HG02571 (cell line): ENCODE measurements at regions not wholly inside any gene's neighbourhood (a gene's known extent, or its start where the extent isn't known, plus 50 kb on each side); places are given as distances from the start of the nearest gene placed in this dataset.

Experiments used
- ATAC-seq: cut with Tn5 transposase; IDR thresholded peaks from one replicate; pipeline ENCODE4 v1.9.1; 2021; ENCODE audit warnings: mild to moderate bottlenecking, moderate library complexity; ENCODE audit not compliant: unreplicated experiment

DNA sequence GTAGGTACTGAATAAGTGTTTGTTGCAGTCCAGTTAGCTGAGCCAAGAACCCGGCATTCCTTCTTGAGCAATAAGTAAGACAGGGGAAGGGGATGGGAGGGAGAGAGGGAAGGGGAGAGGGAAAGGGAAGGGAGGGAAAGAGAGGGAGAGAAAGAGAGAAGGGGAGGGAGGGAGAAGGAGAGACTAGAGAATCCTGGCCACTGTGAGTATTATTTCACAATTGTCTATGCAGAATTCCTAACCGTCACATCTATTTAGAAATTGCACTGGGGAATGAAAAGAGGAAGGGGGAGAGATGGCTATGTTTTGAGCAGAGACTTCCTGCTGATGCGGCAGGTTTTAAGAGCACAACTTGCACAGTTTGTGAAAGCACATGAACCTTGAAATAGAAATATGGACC, 251.4 kb upstream of the ZMIZ1 start:
- ATAC-seq = no peak

DNA sequence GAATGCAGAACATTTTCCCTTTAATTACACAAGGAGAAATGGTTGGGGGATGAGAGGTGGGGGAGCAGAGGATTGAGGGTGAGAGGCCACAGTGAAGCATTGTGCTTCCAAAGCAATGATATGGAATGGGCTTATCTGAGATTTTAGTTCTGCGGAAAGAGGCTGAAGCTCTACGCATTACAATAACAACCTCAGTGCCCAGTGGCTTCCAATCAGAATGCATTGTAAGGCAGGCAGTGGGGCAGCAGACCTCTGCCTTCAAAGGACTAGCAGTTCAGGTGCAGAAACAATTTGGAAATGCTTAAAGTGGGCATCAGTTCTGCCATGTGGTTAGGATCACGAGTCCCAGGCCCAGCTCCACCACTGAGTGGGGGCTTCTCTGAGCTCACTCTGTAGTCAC, 251.0 kb upstream of the ZMIZ1 start:
- no peak for ATAC-seq

DNA sequence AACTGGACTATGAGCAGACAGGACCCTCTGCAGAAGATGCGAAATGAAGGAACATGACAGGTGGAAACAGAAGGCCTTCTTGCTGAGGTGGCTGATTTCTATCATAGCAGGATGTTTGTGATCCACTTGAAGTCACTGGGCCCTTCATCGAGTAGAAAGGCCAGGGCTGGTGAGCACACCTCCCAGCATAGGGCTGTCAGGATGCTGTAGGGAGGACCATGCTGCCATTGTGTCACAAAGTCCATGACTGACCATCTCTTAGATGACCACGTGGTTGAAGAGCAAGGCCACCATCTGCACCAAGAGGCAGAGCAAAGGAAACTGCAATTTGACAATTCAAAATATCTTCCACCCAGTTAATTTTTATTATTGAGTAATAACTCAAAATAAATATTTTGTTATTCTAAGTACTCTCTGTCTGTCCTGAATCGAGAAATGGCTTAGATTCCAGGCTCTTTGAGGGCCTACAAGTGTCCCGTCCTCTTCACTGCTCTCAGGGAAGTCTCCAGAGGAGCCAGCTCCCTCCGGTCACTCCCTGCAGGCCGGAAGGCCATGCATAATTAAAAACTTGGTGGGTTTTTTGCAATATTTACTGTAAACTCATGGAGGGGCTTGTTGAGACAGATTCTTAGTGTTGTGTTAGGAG, 249.3 kb upstream of the ZMIZ1 start:
- no peak for ATAC-seq

DNA sequence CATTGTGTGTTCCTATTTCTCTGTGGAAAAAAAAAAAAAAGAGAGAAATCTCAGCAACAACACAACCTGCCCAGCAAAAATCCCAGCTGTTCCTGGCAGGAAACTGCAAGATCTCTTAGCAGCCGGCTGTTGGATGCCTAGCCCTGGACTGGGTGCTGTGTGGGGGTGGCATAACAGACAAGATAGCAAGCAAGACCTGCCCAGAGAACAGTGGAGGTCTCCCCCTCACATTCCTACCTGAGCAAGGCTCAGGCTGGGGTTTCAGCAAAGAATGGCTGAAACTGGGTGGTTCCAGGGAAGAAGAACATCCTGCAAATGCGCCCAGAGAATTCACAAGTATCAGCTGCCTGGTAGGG, 248.8 kb upstream of the ZMIZ1 start:
- no peak for ATAC-seq

DNA sequence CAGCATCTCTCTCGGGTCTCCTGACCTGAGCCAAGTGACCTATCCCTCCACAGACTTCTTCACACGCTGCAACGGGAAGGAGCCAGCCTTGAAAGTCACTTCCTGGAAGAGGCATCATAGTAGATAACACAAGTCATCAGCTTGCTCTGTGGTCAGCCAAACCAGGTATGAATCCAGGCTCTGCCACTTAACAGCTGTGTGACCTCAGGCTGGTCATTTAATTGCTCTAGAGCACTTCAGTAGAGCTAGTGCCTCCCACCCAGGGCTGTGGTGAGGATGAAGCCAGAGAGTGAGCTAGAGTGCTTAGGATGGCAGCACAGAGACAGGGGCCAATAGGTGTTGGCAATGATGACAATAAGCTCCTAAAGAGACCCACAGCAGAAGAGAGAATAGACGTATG, 247.7 kb upstream of the ZMIZ1 start:
- ATAC-seq = no peak

DNA sequence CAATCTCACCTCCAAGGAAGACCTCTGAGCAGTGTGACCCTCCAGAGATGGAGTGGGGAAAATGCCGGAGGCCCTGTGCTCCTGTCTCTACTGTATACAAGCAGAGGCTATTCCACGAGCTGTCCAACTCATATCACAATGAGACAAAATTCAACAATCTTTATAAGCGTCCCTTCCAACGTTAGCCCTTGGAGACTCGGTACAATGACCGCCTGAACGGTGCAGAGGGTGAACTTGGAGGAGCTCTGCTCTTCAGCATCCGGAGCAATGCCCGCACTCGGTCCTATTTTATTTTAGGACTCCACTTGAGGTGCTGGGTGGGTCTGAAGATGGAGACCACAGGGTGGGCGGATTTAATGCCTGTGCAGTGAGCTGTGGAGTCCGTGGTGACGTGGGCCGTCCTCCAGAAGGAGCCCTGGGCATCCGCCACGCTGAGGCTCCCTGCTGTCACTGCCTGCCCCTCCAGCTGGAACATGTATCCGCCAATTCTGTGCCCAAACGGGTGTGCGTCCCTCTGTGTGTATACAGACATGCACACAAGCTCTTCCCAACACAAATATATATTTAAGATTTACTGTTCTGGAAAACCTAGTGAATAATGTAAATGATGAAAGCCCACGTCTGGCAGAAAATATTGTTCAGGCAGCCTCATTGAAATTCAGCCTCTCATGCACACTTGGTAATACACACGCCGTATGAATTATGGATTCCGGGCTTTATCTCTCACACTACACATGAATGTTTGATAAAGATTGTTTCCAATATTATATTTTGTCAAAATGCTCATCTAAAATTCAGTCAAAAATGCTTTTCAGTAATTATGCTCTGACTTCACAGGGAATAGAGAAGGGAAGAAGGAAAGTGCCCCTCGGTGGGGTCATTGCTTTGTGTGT, 239.9 kb upstream of the ZMIZ1 start:
- no peak for ATAC-seq

DNA sequence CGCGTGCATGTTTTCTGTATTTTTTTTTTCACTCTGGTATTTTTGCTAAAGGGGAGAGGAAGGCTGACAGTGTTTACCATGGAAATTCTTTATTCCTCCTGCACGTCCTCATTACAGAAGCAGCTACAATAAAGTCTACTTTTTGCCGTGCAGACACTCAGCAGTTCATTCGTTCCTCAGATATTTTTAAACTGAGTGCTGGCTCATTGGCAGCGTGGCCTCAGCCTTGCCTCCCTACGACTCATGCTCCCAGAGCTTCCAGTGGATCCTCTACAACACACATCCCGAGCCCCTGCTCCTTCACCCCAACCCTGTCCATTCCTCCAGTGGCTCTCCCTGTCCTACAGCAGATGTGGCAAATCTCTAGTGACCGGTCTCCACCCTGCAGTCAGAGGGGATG, 239.2 kb upstream of the ZMIZ1 start:
- ATAC-seq = no peak

DNA sequence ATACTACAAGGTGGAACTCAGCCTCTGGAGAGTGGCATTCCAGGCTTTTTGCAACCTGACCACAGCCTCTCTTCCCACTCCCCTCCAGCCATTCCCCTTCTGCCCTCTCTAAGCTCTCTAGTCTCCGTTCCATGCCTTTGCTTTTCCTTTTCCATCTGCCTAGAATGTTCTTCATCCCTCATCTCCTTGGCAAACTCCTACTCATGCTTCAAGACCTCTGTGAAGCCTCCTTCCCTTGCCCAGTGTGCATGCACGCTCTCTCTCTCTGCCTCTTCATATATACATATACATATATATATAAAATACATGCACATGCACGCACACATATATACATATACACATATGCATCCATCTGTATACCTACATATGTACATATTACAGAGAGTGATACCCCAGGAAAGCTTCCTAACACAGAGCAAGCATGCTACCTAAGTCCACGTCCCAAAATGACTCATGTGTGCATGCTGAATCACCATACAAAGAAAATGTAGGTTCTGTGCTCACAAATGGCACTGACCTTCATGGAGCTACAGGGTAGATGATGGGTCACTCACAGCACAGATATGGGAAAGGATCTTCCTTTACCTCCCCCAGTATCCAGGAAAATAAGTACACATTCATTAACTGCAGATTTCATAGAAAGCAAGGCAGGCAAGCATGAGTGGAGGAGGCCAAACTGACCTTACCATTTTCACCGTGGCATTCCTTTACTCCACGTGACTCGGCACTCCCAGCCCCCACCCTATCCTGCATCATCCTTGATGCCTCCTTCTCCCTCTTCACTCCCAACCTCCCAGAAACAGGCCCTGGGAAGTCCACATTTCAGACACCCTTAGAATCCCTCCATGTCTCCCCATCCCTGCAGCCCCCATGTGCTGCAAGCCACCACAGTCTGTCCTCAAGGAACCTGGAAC, 238.4 kb upstream of the ZMIZ1 start:
- ATAC-seq = no peak

DNA sequence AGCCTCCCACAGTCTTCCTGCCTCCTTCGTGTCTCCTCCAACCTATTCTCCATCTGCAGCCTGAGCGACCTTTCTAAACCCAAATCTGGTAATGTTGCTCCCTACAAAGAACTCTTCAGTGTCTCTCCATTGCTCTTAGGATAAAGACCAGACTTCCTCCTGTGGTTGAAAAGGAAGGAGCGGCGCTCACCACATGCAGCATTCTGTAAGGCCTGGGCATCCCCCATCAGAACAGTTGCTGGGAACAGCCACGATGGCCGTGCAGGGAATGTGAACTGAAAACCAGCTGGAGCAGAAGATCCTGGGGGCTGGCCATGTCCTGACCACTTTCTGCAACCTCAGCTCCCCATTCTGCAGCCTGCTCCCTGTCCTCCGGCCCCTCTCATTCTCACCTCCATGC, 237.8 kb upstream of the ZMIZ1 start:
- no peak for ATAC-seq

DNA sequence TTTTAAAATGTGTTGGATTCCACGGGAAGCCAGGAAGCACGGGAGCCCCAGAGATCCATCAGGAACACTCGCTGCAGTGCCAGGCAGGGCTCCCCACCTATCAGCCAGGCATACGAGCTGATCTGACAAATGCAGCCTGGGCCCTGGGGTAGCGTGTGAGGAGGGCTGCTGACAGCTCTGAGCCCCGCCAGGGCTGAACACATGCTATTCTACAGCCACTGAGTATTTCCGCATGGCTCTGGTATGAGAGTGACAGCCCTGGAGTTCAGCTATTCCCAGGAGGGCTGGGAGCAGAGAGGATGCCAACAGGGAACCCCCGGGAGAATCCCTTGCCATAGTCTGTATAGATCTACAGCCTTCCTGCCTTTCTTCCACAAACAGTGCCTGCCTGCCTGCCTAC, 237.3 kb upstream of the ZMIZ1 start:
- no peak for ATAC-seq

DNA sequence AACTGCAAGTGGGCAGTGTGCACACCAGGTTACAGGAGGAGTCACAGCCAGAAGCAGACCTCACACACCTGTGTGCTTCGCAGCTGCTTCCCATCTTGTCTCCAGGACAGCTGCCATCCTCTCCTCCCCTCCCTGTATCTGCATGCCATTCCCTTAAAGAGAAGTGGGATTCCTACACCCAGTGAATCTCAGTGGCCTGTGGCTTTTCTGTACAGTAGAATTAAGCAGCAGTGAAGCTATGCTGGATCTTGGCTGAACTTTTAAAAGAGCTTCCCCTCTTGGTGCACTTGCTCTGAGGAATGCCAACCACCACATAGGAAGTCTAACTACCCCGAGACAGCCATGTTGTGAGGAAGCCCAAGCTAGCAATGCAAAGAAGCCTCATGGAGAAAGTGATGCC, 236.5 kb upstream of the ZMIZ1 start:
- no peak for ATAC-seq

DNA sequence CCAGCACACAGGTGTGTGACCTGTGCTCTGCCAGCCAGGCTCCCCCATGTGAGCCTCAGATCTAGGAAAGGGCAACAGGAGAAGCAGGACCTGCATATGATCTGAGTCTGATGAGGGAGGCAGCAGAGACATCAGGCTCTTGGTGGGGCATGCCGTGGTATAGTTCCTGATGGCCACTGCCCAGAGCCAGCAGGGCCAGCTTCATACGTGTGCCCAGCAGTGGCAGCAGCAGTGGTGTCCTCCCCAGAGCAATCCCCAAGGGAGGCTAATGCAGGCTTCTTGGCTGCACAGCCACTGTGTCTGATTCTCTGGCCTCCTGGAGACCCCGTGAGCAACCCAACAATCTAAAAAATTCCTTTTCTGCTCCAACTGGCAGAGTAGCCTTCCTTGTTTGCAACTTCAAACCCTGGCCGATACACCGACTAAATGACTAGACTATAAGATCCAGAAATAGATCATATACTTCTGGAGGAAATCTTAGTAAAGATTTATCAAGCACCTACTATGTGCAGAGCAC, 230.6 kb upstream of the ZMIZ1 start:
- no peak for ATAC-seq

DNA sequence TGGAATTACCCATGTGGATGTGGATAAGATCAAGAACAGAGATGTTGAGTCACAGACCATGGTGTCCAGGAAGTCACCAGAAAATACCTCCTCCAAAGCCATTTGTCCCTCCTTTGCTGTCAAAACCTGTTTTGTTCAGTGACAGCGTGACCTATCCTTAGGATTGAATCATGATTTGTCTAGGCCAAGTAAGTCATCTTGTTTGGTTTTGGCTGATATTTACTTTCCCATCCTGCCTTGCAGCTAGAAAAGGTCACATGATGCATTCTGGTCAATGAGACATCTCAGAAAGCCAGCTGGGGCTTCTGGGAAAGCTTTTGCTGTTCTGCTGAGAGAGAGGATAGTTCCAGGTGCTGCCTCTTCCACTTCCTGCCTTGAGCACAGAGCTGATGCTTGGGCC, 225.3 kb upstream of the ZMIZ1 start:
- no peak for ATAC-seq

DNA sequence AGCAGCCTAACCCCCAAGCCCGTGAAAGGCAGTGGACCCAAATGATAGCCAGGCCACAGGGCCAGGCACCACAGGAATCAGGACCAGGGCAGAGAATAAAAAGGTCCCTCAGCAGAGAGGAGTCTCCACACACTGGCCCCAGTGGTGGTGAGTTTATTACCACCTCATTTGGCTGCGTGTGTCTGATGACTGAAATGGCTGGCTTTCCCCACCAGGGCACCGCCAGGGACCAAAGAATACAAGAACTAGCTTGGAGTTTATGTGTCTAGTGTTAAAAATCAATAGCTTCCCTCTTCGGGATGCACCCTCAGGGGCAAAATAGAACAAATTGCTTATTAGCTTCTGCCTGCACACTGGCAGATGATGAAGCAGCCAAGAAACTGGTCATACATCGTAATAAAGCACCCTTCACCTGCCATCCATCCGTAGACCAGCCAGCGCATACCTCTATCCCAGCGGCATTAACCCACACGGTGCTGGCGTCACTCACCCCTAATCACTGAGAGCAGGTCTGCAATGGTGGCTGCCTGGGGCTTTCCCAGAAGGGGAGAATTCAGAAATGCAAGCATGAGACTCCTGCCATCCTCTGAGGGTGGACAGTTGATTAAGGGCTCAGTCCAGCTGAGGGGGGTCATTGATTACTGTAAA, 223.7 kb upstream of the ZMIZ1 start:
- ATAC-seq = no peak

DNA sequence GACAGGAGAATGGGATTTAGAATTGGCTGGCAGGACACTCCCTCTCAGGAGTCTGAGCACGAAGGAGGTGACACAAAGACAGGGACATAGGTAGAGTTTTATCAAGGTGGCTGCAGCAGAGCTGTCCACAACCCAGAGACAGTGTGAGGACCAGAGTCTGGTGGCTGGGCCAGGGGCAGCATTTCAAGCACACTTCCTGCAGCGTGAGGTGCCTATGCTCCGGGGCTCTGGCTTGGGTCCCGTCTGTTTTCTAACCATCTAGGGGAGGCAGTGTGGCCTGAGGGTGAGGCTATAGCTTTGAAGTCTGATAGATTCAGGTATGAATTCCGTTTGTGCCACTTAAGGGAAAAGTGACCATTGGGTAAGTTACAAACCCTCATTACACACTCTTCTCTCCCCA, 222.7 kb upstream of the ZMIZ1 start:
- ATAC-seq = no peak

DNA sequence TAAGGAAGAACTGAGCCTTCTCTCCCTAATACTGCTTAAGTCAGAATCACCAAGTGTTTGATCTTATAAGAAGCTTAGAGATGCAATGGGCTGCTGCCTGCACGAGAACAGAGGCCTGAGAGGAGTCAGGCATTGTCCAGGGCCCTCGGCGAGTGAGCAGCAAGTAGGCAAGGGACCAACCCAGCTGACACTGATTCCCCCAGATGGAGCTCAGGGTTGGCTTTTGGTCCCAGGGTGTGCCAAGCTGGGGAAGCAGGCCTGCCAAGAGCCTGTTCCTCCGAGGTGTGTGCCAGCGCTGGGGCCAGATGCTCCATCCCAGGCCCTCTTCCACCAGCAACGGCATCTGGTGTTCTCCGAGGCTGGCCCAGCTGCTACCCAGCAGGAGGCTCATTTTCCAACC, 222.0 kb upstream of the ZMIZ1 start:
- ATAC-seq = no peak

DNA sequence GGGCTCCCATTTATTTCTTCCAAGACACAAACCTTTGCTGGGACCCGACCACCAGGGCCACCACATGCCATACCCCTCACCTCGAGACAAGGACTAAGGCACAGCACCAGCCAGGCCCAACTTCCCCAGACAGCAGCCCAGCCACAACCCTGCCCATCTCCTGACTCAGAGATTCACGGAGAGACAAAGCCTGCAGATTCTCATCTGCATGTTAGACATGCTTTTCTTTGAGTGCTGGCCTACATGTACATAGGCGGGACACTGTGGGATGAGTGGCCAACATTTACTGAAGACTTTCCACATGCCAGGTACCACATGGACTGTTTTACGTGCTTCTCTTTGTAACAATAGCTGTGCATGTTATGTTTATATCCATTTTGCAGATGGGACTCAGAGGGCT, 221.3 kb upstream of the ZMIZ1 start:
- ATAC-seq = no peak

DNA sequence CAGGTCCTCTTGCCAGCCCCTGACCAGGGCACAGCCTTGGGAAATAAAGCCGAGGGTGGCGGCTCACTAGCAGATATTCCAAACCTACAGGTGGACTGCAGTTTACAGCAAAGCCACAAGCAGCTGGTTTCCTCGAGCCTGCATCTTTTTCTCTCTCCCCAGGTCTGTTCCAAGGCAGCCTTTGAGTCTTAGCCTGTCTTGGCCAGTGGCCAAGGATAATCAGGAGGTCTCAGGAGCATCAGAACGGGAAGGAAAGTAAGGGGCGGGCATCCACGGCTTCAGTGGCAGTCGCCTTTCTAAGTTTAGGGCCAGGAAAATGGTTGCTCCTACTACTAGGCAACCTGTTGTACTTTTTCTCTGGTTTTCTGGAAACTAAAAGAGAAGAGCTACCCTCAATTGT, 219.7 kb upstream of the ZMIZ1 start:
- no peak for ATAC-seq

DNA sequence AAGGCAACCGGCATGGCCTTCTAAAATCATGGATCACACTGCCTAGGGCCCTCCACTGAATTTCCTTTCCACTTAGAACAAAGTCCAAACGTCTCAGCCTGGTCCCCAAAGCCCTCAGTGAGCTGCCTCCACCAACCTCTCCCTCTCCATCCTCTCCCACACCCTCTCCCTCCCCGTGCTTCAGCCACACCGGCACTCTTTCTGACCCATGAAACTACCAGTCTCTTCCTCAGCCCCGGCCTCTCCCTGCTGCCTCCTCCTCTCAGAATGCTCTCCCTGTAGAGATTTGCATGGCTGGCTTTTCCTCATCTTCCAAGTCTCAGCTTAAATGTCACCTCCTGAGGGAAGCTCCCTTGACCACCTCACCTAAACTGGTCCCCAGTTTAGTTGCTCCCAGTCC, 219.0 kb upstream of the ZMIZ1 start:
- no peak for ATAC-seq

DNA sequence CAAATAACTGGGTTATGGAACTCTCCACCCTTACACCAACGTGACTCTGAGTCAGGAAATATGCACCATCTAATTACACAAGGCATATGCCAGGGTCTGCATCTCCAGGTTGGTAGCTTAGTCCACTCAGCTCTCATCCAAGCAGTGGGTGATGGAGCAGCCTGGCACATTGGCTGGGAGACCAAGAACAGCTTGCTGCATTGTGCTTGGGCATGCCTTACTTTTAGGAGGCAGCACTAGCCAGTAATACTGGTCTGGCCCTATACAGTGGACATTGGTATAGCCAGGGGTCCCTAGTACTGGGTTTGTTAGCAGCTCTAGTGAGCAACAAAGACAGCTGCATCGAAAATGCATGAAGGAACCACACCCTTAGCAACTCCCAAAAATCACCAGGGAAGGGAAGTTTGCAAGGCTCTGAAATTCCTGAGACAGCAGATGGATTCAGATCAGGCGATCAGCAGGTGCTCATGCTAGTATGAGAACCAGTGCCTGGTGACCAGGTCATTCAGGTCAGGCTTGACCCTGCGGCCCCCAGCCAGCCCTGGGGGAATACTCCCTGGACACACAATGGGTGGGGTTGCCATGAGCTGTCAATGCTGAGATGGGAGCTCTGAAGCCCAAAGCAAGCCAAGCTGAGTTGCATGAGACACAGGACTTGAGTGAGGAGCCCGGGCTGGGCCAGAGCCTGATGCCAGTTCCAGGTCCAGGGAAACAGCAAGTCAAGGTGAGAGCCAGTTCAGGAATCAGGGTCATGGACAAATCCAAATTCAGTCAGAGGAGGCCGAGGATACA, 217.9 kb upstream of the ZMIZ1 start:
- ATAC-seq = no peak
